ENCODE measurements at regions not wholly inside any gene's neighbourhood (a gene's known extent, or its start where the extent isn't known, plus 50 kb on each side); places are given as distances from the start of the nearest gene placed in this dataset.

GRCh38 chr6:92050216-92050615 lies 1369.1 kb downstream of the EPHA7 start:
- FAIRE-seq (no peak), DNase-seq (ENCODE audit: low read depth, low spot score) (no peak)
- no peaks in the 10 kb centered on the region for H3K9me3 ChIP-seq (ENCODE audit: control insufficient read depth, low read depth, low read length)
- H3K4me2 ChIP-seq (ENCODE audit: control insufficient read depth, extremely low read depth, insufficient read depth, low read depth, low read length), result no peak overlapping the region
- H3K4me3 ChIP-seq (ENCODE audit: control insufficient read depth in 2 of 3, extremely low read depth in 1 of 3, insufficient read depth in 2 of 3, low read depth in 1 of 3, low read length in 3 of 3), result no peak overlapping the region
- no peak overlapping the region for H3K9ac ChIP-seq (ENCODE audit: control insufficient read depth, extremely low read depth, insufficient read depth, low read length)
- H4K20me1 ChIP-seq (ENCODE audit: control insufficient read depth, extremely low read depth, insufficient read depth, low read length), result no peaks in the 10 kb centered on the region
- H3K36me3 ChIP-seq (ENCODE audit: control insufficient read depth in 2 of 2, extremely low read depth in 1 of 2, insufficient read depth in 2 of 2, low read length in 2 of 2), result no peaks in the 10 kb centered on the region
- no peaks in the 10 kb centered on the region for H3K27me3 ChIP-seq (ENCODE audit: control insufficient read depth, extremely low read depth, insufficient read depth, low read length)
- H3K9me1 ChIP-seq (ENCODE audit: control insufficient read depth, extremely low read depth, insufficient read depth, low read length), result no peaks in the 10 kb centered on the region
- H3K27ac ChIP-seq (ENCODE audit: control insufficient read depth, insufficient read depth, low read length), result no peak overlapping the region
- H3K4me1 ChIP-seq (ENCODE audit: control insufficient read depth, extremely low read depth, insufficient read depth, low read length), result no peaks in the 10 kb centered on the region
- dilution Hi-C loops (cut with MboI; ENCODE audit: extremely low pct_ligation_motif_present, low sequenced_read_pairs), result no loop called here
- H3K79me2 ChIP-seq (ENCODE audit: control insufficient read depth, insufficient read depth, low read length), result no peaks in the 10 kb centered on the region
- no peak for TF ChIP-seq CTCF (optimal IDR thresholded peaks at IDR 0.05 in 1 of 3, IDR thresholded peaks at IDR 0.05 in 1 of 3, conservative IDR thresholded peaks at IDR 0.05 in 1 of 3; ENCODE audit: extremely low read depth in 1 of 3, insufficient read depth in 2 of 3, low read length in 3 of 3)
- no peak for TF ChIP-seq EZH2 (IDR thresholded peaks at IDR 0.05; ENCODE audit: low read length)
- H2AFZ ChIP-seq (ENCODE audit: control insufficient read depth, low read length), result no peak overlapping the region

GRCh38 chr6:92047860-92048259 lies 1371.5 kb downstream of the EPHA7 start:
- FAIRE-seq (no peak), DNase-seq (ENCODE audit: low read depth, low spot score) (no peak)
- no peaks in the 10 kb centered on the region for H3K9me1 ChIP-seq (ENCODE audit: control insufficient read depth, extremely low read depth, insufficient read depth, low read length)
- no peaks in the 10 kb centered on the region for H3K4me1 ChIP-seq (ENCODE audit: control insufficient read depth, extremely low read depth, insufficient read depth, low read length)
- H3K4me3 ChIP-seq (ENCODE audit: control insufficient read depth in 2 of 3, extremely low read depth in 1 of 3, insufficient read depth in 2 of 3, low read depth in 1 of 3, low read length in 3 of 3), result no peak overlapping the region
- no peak overlapping the region for H3K27ac ChIP-seq (ENCODE audit: control insufficient read depth, insufficient read depth, low read length)
- TF ChIP-seq EZH2 (IDR thresholded peaks at IDR 0.05; ENCODE audit: low read length), result no peak
- no peak for TF ChIP-seq CTCF (optimal IDR thresholded peaks at IDR 0.05 in 1 of 3, IDR thresholded peaks at IDR 0.05 in 1 of 3, conservative IDR thresholded peaks at IDR 0.05 in 1 of 3; ENCODE audit: extremely low read depth in 1 of 3, insufficient read depth in 2 of 3, low read length in 3 of 3)
- H4K20me1 ChIP-seq (ENCODE audit: control insufficient read depth, extremely low read depth, insufficient read depth, low read length), result no peaks in the 10 kb centered on the region
- no peaks in the 10 kb centered on the region for H3K79me2 ChIP-seq (ENCODE audit: control insufficient read depth, insufficient read depth, low read length)
- no peak overlapping the region for H2AFZ ChIP-seq (ENCODE audit: control insufficient read depth, low read length)
- H3K9ac ChIP-seq (ENCODE audit: control insufficient read depth, extremely low read depth, insufficient read depth, low read length), result no peak overlapping the region
- H3K27me3 ChIP-seq (ENCODE audit: control insufficient read depth, extremely low read depth, insufficient read depth, low read length), result no peaks in the 10 kb centered on the region
- no peaks in the 10 kb centered on the region for H3K36me3 ChIP-seq (ENCODE audit: control insufficient read depth in 2 of 2, extremely low read depth in 1 of 2, insufficient read depth in 2 of 2, low read length in 2 of 2)
- dilution Hi-C loops (cut with MboI; ENCODE audit: extremely low pct_ligation_motif_present, low sequenced_read_pairs), result no loop called here
- no peak overlapping the region for H3K4me2 ChIP-seq (ENCODE audit: control insufficient read depth, extremely low read depth, insufficient read depth, low read depth, low read length)
- H3K9me3 ChIP-seq (ENCODE audit: control insufficient read depth, low read depth, low read length), result no peaks in the 10 kb centered on the region

Data from keratinocyte (primary cell).